ENCODE measurements at regions not wholly inside any gene's neighbourhood (a gene's known extent, or its start where the extent isn't known, plus 50 kb on each side); places are given as distances from the start of the nearest gene placed in this dataset.

DNA sequence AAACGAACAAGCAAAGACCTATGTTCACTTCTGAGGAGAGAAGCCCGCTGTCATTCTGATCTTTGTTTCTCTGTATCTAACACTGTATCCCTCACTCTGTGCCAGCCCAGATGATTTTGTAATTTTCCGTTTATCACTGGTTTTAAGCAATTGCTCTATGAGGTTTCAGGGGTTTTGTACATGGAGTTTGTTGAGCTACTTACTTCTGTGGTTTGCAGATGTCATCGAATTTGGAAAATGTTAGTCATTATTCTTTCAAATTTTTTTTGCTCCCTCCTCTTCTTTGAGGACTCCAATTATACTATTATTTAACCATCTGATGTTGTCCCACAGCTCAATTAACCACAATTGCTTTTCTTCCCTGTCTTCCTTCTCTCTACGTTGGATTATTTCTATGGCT, 650.9 kb upstream of the IGFBP3 start:
- no peaks in the 10 kb centered on the region for H3K79me2 ChIP-seq (ENCODE audit: insufficient read depth, low read depth)
- H3K4me3 ChIP-seq (IDR thresholded peaks at IDR 0.05; ENCODE audit: insufficient read depth, low read depth, low read length), result no peak overlapping the region
- H3K4me1 ChIP-seq (ENCODE audit: low read depth, poor library complexity, severe bottlenecking), result no peaks in the 10 kb centered on the region
- no peak overlapping the region for H3K9ac ChIP-seq
- H3K36me3 ChIP-seq (ENCODE audit: insufficient read depth), result no peaks in the 10 kb centered on the region; the same call in 1 of the 2 replicates
- H3K27ac ChIP-seq, result no peak overlapping the region
- no peak overlapping the region for H3K4me2 ChIP-seq
- no peak overlapping the region for H2AFZ ChIP-seq (ENCODE audit: low read depth)
- TF ChIP-seq, protein P1, sequence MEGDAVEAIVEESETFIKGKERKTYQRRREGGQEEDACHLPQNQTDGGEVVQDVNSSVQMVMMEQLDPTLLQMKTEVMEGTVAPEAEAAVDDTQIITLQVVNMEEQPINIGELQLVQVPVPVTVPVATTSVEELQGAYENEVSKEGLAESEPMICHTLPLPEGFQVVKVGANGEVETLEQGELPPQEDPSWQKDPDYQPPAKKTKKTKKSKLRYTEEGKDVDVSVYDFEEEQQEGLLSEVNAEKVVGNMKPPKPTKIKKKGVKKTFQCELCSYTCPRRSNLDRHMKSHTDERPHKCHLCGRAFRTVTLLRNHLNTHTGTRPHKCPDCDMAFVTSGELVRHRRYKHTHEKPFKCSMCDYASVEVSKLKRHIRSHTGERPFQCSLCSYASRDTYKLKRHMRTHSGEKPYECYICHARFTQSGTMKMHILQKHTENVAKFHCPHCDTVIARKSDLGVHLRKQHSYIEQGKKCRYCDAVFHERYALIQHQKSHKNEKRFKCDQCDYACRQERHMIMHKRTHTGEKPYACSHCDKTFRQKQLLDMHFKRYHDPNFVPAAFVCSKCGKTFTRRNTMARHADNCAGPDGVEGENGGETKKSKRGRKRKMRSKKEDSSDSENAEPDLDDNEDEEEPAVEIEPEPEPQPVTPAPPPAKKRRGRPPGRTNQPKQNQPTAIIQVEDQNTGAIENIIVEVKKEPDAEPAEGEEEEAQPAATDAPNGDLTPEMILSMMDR (conservative IDR thresholded peaks at IDR 0.05; ENCODE audit: low read depth, low read length), result no peak
- no peaks in the 10 kb centered on the region for H4K20me1 ChIP-seq (ENCODE audit: insufficient read depth)
- no peaks in the 10 kb centered on the region for H3K27me3 ChIP-seq (ENCODE audit: insufficient read depth, low read depth)

DNA sequence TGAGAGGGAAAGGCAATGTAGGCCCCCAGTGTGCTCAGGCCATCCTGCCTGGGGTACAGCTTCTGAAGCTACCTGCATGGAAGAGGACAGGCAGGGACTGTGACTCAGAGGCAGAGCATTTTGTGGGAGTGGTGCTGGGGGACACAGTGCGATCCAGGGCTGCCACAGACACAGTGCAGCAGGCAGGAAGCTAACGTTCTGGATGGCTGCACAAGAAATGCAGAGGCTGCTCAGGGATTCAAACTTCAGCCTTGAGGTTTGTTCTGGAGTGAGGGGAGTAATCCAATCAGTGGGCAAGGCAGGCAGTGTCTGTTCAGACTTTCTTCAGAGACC, 648.0 kb upstream of the IGFBP3 start:
- Histone ChIP-seq H2AFZ (ENCODE audit: low read depth) (no peak overlapping the region), H3K79me2 (ENCODE audit: insufficient read depth, low read depth) (no peaks in the 10 kb centered on the region), H3K4me1 (ENCODE audit: low read depth, poor library complexity, severe bottlenecking) (peaks cover 7% of the 10 kb centered on the region), H3K27ac (no peak overlapping the region), H3K27me3 (ENCODE audit: insufficient read depth, low read depth) (no peaks in the 10 kb centered on the region), H3K4me2 (no peak overlapping the region), H4K20me1 (ENCODE audit: insufficient read depth) (no peaks in the 10 kb centered on the region), H3K9ac (no peak overlapping the region), H3K36me3 (ENCODE audit: insufficient read depth) (no peaks in the 10 kb centered on the region; the same call in 1 of the 2 replicates), H3K4me3 (IDR thresholded peaks at IDR 0.05; ENCODE audit: insufficient read depth, low read depth, low read length) (no peak overlapping the region)
- TF ChIP-seq, protein P1 (conservative IDR thresholded peaks at IDR 0.05; ENCODE audit: low read depth, low read length), result no peak

DNA sequence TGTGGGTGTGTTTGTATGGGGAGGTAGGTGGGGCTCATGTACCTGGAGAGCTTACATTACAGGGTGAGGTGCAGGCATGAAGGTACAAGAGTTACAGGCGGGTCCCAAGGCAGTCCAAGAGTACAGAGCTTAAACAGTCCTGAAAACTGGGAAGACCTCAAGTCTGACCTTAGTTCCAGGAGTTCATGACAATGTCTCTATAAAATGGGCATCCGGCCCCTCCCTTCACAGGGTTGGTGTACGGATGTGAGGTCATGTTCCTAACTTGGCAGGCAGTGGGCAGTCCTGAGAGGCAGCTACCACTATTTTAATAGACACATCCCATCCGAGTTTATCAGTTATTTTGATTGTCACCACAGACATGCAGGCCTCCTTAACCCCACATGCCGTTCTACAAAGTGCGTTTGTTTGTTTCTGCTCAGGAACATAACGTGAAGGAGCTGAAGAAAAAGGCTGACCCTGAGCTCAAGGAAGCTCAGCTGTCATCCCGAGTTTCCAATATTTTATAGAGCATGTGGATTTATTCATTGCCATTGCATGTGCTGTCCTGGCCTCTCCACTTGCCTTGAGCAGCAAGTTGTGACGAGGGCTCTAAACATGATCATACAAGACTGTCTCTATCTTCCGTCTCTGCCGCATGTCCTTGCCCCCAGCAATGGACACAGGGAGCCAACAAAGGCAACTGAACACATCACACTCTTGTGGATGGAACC, 647.5 kb upstream of the IGFBP3 start:
- TF ChIP-seq, protein P1 (conservative IDR thresholded peaks at IDR 0.05; ENCODE audit: low read depth, low read length), result no peak
- no peak overlapping the region for H3K4me2 ChIP-seq
- H3K4me3 ChIP-seq (IDR thresholded peaks at IDR 0.05; ENCODE audit: insufficient read depth, low read depth, low read length), result no peak overlapping the region
- H3K27ac ChIP-seq, result no peak overlapping the region
- peaks cover 7% of the 10 kb centered on the region for H3K4me1 ChIP-seq (ENCODE audit: low read depth, poor library complexity, severe bottlenecking)
- H3K27me3 ChIP-seq (ENCODE audit: insufficient read depth, low read depth), result no peaks in the 10 kb centered on the region
- no peak overlapping the region for H3K9ac ChIP-seq
- no peak overlapping the region for H2AFZ ChIP-seq (ENCODE audit: low read depth)
- no peaks in the 10 kb centered on the region; the same call in 1 of the 2 replicates for H3K36me3 ChIP-seq (ENCODE audit: insufficient read depth)
- no peaks in the 10 kb centered on the region for H3K79me2 ChIP-seq (ENCODE audit: insufficient read depth, low read depth)
- no peaks in the 10 kb centered on the region for H4K20me1 ChIP-seq (ENCODE audit: insufficient read depth)

DNA sequence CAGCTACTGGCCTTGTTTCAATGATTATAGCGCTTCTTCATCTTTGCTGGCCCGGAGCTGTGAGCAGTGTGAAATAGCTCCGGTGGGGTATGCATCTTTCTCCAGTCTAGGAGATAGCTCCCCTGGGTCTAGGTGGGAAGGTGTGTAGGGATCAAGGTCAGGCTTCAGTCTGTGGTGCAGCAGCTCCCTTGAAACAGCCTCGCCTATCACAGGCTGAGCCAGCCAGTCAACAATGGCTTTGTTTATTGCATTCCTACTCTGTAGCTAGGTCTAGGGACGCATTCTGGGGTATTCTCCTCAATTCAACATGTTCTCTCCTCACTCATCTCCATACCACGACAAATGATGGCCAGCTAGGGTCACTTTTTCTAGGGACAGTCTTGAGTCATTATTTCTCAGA, 646.8 kb upstream of the IGFBP3 start:
- H2AFZ ChIP-seq (ENCODE audit: low read depth), result no peak overlapping the region
- H3K4me3 ChIP-seq (IDR thresholded peaks at IDR 0.05; ENCODE audit: insufficient read depth, low read depth, low read length), result no peak overlapping the region
- no peaks in the 10 kb centered on the region for H4K20me1 ChIP-seq (ENCODE audit: insufficient read depth)
- no peak overlapping the region for H3K27ac ChIP-seq
- peaks cover 7% of the 10 kb centered on the region for H3K4me1 ChIP-seq (ENCODE audit: low read depth, poor library complexity, severe bottlenecking)
- H3K79me2 ChIP-seq (ENCODE audit: insufficient read depth, low read depth), result no peaks in the 10 kb centered on the region
- no peak overlapping the region for H3K9ac ChIP-seq
- H3K36me3 ChIP-seq (ENCODE audit: insufficient read depth), result no peaks in the 10 kb centered on the region; the same call in 1 of the 2 replicates
- H3K27me3 ChIP-seq (ENCODE audit: insufficient read depth, low read depth), result no peaks in the 10 kb centered on the region
- TF ChIP-seq, protein P1 (conservative IDR thresholded peaks at IDR 0.05; ENCODE audit: low read depth, low read length), result no peak
- H3K4me2 ChIP-seq, result no peak overlapping the region
